ENCODE measurements at regions not wholly inside any gene's neighbourhood (a gene's known extent, or its start where the extent isn't known, plus 50 kb on each side); places are given as distances from the start of the nearest gene placed in this dataset.

GRCh38 chr9:14424983-14425382 is 111.0 kb upstream of the NFIB start:
- no peaks in the 10 kb centered on the region for H3K4me1 ChIP-seq
- ATAC-seq: peak; percentile 63
- no peak overlapping the region for H3K4me3 ChIP-seq
- no peak overlapping the region for H3K27ac ChIP-seq
- intact Hi-C loops (cut with DNase I): no loop called here
- no peak for DNase-seq
- H3K36me3 ChIP-seq: no peaks in the 10 kb centered on the region
- H3K27me3 ChIP-seq: no peaks in the 10 kb centered on the region
- no peak for TF ChIP-seq CTCF (IDR thresholded peaks at IDR 0.05)
- no peaks in the 10 kb centered on the region for H3K9me3 ChIP-seq

GRCh38 chr9:14424289-14424688 is 110.3 kb upstream of the NFIB start:
- Histone ChIP-seq H3K9me3 (no peaks in the 10 kb centered on the region), H3K27me3 (no peaks in the 10 kb centered on the region), H3K36me3 (no peaks in the 10 kb centered on the region), H3K27ac (no peak overlapping the region), H3K4me3 (no peak overlapping the region), H3K4me1 (no peaks in the 10 kb centered on the region)
- intact Hi-C loops (cut with DNase I): no loop called here
- no peak for DNase-seq
- ATAC-seq: no peak
- TF ChIP-seq CTCF (IDR thresholded peaks at IDR 0.05): no peak

- Histone ChIP-seq H3K4me1 (no peaks in the 10 kb centered on the region), H3K27me3 (no peaks in the 10 kb centered on the region), H3K36me3 (no peaks in the 10 kb centered on the region), H3K9me3 (no peaks in the 10 kb centered on the region), H3K4me3 (no peak overlapping the region), H3K27ac (no peak overlapping the region)
- no peak for DNase-seq
- no peak for ATAC-seq
- intact Hi-C loops (cut with DNase I): no loop called here
- no peak for TF ChIP-seq CTCF (IDR thresholded peaks at IDR 0.05)
Observed at GRCh38 chr9:14423815-14424261, 109.9 kb upstream of the NFIB start.

GRCh38 chr9:14421291-14421690 is 107.3 kb upstream of the NFIB start:
- H3K4me1 ChIP-seq: no peaks in the 10 kb centered on the region
- H3K4me3 ChIP-seq: no peak overlapping the region
- no peak for TF ChIP-seq CTCF (IDR thresholded peaks at IDR 0.05)
- ATAC-seq (no peak), DNase-seq (no peak)
- H3K9me3 ChIP-seq: no peaks in the 10 kb centered on the region
- H3K27ac ChIP-seq: no peak overlapping the region
- no peaks in the 10 kb centered on the region for H3K27me3 ChIP-seq
- no peaks in the 10 kb centered on the region for H3K36me3 ChIP-seq
- intact Hi-C loops (cut with DNase I): no loop called here

GRCh38 chr9:14418941-14419937 is 105.3 kb upstream of the NFIB start:
- H3K4me3 ChIP-seq: peak overlapping the region; percentile 14
- DNase-seq: no peak
- H3K36me3 ChIP-seq: no peaks in the 10 kb centered on the region
- H3K27ac ChIP-seq: no peak overlapping the region
- TF ChIP-seq CTCF (IDR thresholded peaks at IDR 0.05): no peak
- intact Hi-C loops (cut with DNase I): no loop called here
- H3K4me1 ChIP-seq: no peaks in the 10 kb centered on the region
- no peaks in the 10 kb centered on the region for H3K27me3 ChIP-seq
- no peak for ATAC-seq
- H3K9me3 ChIP-seq: no peaks in the 10 kb centered on the region

Data from upper lobe of right lung (tissue), 1 donor.